ENCODE measurements at regions not wholly inside any gene's neighbourhood (a gene's known extent, or its start where the extent isn't known, plus 50 kb on each side); places are given as distances from the start of the nearest gene placed in this dataset.

GRCh38 chr3:71951842-71952241, 166.9 kb upstream of the PROK2 start:
- Histone ChIP-seq H3K9me3 (no peaks in the 10 kb centered on the region), H3K4me1 (peaks cover 0 to 7% (median 4%) of the 10 kb centered on the region in 4 donors), H3K27me3 (no peaks in the 10 kb centered on the region), H3K4me3 (no peak overlapping the region), H3K36me3 (no peaks in the 10 kb centered on the region), H3K27ac (no peak overlapping the region)
- TF ChIP-seq, protein P1, sequence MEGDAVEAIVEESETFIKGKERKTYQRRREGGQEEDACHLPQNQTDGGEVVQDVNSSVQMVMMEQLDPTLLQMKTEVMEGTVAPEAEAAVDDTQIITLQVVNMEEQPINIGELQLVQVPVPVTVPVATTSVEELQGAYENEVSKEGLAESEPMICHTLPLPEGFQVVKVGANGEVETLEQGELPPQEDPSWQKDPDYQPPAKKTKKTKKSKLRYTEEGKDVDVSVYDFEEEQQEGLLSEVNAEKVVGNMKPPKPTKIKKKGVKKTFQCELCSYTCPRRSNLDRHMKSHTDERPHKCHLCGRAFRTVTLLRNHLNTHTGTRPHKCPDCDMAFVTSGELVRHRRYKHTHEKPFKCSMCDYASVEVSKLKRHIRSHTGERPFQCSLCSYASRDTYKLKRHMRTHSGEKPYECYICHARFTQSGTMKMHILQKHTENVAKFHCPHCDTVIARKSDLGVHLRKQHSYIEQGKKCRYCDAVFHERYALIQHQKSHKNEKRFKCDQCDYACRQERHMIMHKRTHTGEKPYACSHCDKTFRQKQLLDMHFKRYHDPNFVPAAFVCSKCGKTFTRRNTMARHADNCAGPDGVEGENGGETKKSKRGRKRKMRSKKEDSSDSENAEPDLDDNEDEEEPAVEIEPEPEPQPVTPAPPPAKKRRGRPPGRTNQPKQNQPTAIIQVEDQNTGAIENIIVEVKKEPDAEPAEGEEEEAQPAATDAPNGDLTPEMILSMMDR (IDR thresholded peaks at IDR 0.05) = no peak
- peak in 1 of 2 donors; percentile 1 for DNase-seq
- intact Hi-C loops (cut with DNase I; ENCODE audit: low total_unique reads) = loop anchor here (10.0 kb wide), 2 partner anchors 227 to 323 kb away; partner anchors contain the start of gene EIF4E3

DNA sequence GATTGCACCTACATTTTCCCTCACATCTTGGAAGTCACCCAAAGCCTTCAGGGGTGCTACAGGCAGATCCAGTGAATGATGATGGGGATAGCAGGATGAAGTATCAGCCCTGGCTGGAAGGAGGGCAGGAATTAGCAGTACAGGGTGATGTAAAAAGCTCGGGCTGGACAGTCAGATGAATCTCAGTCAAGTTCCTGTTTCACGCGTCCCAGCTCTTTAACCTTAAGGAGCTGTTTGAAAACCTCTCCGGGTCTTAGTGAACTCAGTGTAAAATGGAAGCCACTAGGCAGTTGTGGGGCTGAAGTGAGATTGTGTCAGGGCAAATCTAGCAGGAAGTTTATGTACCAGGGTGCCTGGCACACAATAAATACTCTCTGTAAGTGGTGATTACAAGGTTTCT, 166.4 kb upstream of the PROK2 start:
- intact Hi-C loops (cut with DNase I; ENCODE audit: low total_unique reads) = loop anchor here (10.0 kb wide), 2 partner anchors 227 to 323 kb away; partner anchors contain the start of gene EIF4E3

DNA sequence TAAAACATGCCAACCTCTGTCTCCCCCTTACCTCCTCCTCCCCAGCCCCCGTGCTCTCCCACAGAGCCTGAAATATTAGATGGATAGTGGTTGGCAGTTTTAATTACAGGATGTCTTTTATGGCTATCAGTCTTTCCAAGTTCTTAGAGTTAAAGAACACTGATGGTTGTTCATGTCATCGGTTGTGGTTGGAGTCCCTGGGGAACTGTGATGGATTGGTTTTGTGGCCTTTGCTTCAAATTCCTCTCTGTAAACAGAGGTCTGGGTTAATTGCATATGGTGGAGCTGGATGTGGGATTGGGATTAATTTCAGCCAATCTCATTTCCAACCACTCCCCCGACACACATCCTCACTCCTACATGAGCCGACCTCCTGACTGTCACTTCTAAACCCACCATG, 164.5 kb upstream of the PROK2 start:
- TF ChIP-seq, protein P1 (IDR thresholded peaks at IDR 0.05) = no peak
- H3K27ac ChIP-seq = no peak overlapping the region
- peaks cover 0 to 7% of the 10 kb centered on the region in 2 donors for H3K27me3 ChIP-seq
- DNase-seq = no peak
- H3K4me3 ChIP-seq = no peak overlapping the region
- H3K36me3 ChIP-seq = no peaks in the 10 kb centered on the region
- intact Hi-C loops (cut with DNase I; ENCODE audit: low total_unique reads) = no loop called here
- no peaks in the 10 kb centered on the region for H3K4me1 ChIP-seq
- H3K9me3 ChIP-seq = no peaks in the 10 kb centered on the region

More for the DNA sequence above, 166.4 kb upstream of the PROK2 start:
- no peak for DNase-seq
- Histone ChIP-seq H3K4me3 (no peak overlapping the region), H3K27me3 (no peaks in the 10 kb centered on the region), H3K9me3 (no peaks in the 10 kb centered on the region), H3K4me1 (peaks cover 0 to 7% (median 4%) of the 10 kb centered on the region in 4 donors), H3K36me3 (no peaks in the 10 kb centered on the region), H3K27ac (no peak overlapping the region)
- TF ChIP-seq, protein P1 (IDR thresholded peaks at IDR 0.05) = no peak

DNA sequence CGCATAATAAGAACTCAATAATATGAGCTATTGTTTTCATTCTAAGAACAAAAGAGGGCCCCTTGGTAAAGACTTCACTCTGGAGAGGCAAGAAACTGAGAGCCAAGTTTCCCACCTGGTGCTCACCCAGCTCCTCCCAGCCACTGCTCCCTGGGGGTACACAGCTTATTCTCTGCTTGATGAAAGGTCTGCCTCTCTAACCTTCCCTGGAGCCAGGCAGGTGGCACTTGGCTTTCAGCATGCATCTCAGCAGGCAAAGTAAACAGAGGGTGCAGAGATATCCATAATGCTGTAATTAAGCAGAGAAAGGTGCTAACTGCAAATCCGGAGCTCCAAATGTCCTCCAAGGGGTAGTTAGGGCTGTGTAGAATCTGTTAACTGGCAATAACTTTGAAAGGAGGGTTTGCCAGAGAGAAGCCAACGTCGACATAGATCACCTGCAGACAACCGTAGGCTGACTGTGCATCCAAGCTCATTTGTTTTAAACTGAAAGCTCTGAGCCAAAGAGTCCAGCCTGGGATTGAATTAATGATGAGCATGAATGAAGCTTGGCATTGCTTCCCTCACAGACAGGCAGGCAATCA, 159.6 kb upstream of the PROK2 start:
- TF ChIP-seq, protein P1 (IDR thresholded peaks at IDR 0.05) = no peak
- H3K36me3 ChIP-seq = no peaks in the 10 kb centered on the region

GRCh38 chr3:71942432-71943187, 157.7 kb upstream of the PROK2 start:
- intact Hi-C loops (cut with DNase I; ENCODE audit: low total_unique reads) = no loop called here
- H3K27me3 ChIP-seq = peaks cover 0 to 27% of the 10 kb centered on the region in 2 donors
- H3K27ac ChIP-seq = no peak overlapping the region
- H3K9me3 ChIP-seq = no peaks in the 10 kb centered on the region
- H3K36me3 ChIP-seq = no peaks in the 10 kb centered on the region
- TF ChIP-seq, protein P1 (IDR thresholded peaks at IDR 0.05) = no peak
- no peaks in the 10 kb centered on the region for H3K4me1 ChIP-seq
- no peak overlapping the region for H3K4me3 ChIP-seq
- DNase-seq = peak in 1 of 2 donors; percentile 13

More for the DNA sequence above, 159.6 kb upstream of the PROK2 start:
- Histone ChIP-seq H3K27me3 (peaks cover 0 to 27% of the 10 kb centered on the region in 2 donors), H3K27ac (no peak overlapping the region), H3K4me3 (no peak overlapping the region), H3K4me1 (no peaks in the 10 kb centered on the region), H3K9me3 (no peaks in the 10 kb centered on the region)
- no peak for DNase-seq
- intact Hi-C loops (cut with DNase I; ENCODE audit: low total_unique reads) = no loop called here

All from tibial artery (tissue), 4 donors.